HG03354 (cell line): ENCODE measurements at regions not wholly inside any gene's neighbourhood (a gene's known extent, or its start where the extent isn't known, plus 50 kb on each side); places are given as distances from the start of the nearest gene placed in this dataset.

Experiments used
- ATAC-seq: cut with Tn5 transposase; IDR thresholded peaks from one replicate; pipeline ENCODE4 v1.9.1; 2021; ENCODE audit warnings: mild to moderate bottlenecking; ENCODE audit not compliant: unreplicated experiment, poor library complexity, severe bottlenecking

GRCh38 chr2:207394812-207395534, 134.8 kb upstream of the CREB1 start:
- no peak for ATAC-seq

- no peak for ATAC-seq
Measured at GRCh38 chr2:207395535-207396251, 134.1 kb upstream of the CREB1 start.

- ATAC-seq: no peak
Measured at GRCh38 chr2:207397917-207398655, 131.7 kb upstream of the CREB1 start.

GRCh38 chr2:207399301-207399700, 130.5 kb upstream of the CREB1 start:
- no peak for ATAC-seq

GRCh38 chr2:207401338-207401737, 128.4 kb upstream of the CREB1 start:
- ATAC-seq: no peak

- no peak for ATAC-seq
Measured at GRCh38 chr2:207403141-207403540, 126.6 kb upstream of the CREB1 start.

- ATAC-seq: no peak
Measured at GRCh38 chr2:207403950-207404349, 125.8 kb upstream of the CREB1 start.

GRCh38 chr2:207405150-207405549, 124.6 kb upstream of the CREB1 start:
- no peak for ATAC-seq

GRCh38 chr2:207408086-207408794, 121.5 kb upstream of the CREB1 start:
- ATAC-seq: peak; percentile 80

- no peak for ATAC-seq
Measured at GRCh38 chr2:207409517-207409916, 120.2 kb upstream of the CREB1 start.

GRCh38 chr2:207412787-207413310, 116.9 kb upstream of the CREB1 start:
- ATAC-seq: no peak

- ATAC-seq: no peak
Measured at GRCh38 chr2:207413376-207413907, 116.3 kb upstream of the CREB1 start.

- ATAC-seq: no peak
Measured at GRCh38 chr2:207416111-207416510, 113.7 kb upstream of the CREB1 start.

GRCh38 chr2:207416900-207417299, 112.9 kb upstream of the CREB1 start:
- ATAC-seq: no peak

GRCh38 chr2:207417301-207417718, 112.5 kb upstream of the CREB1 start:
- no peak for ATAC-seq

GRCh38 chr2:207418419-207418818, 111.3 kb upstream of the CREB1 start:
- ATAC-seq: no peak

GRCh38 chr2:207419331-207419730, 110.4 kb upstream of the CREB1 start:
- ATAC-seq: no peak

GRCh38 chr2:207421671-207422070, 108.1 kb upstream of the CREB1 start:
- ATAC-seq: no peak

- ATAC-seq: no peak
Measured at GRCh38 chr2:207422380-207422779, 107.4 kb upstream of the CREB1 start.

GRCh38 chr2:207423886-207424285, 105.9 kb upstream of the CREB1 start:
- ATAC-seq: peak; percentile 89
